ENCODE measurements at regions not wholly inside any gene's neighbourhood (a gene's known extent, or its start where the extent isn't known, plus 50 kb on each side); places are given as distances from the start of the nearest gene placed in this dataset.

GRCh38 chr10:71075086-71075758 is 137.1 kb upstream of the UNC5B start:
- TF ChIP-seq POLR2AphosphoS5 (IDR thresholded peaks at IDR 0.05; ENCODE audit: low read depth, low read length) (no peak), REST (IDR thresholded peaks at IDR 0.05; ENCODE audit: insufficient read depth in 1 of 2, low read depth in 2 of 2, low read length in 2 of 2) (no peak), SIN3A (IDR thresholded peaks at IDR 0.05; ENCODE audit: borderline replicate concordance, insufficient read depth, low read length) (no peak)

All from PFSK-1 (cell line).